H1 (cell line): ENCODE measurements at regions not wholly inside any gene's neighbourhood (a gene's known extent, or its start where the extent isn't known, plus 50 kb on each side); places are given as distances from the start of the nearest gene placed in this dataset.

Experiments used
- ASH2L ChIP-seq: fragments of 200-600, 300-600 bp; sonication (generic); IDR thresholded peaks from one replicate; pipeline ENCODE4 v1.7.1; 2017; ENCODE audit warnings: low read length
- CHD7 ChIP-seq: fragments of 300-600 bp; sonication (generic); IDR thresholded peaks from 2 replicates; pipeline ENCODE4 v1.7.1; 2012; ENCODE audit warnings: low read length, moderate library complexity, mild to moderate bottlenecking, inconsistent platforms; ENCODE audit not compliant: insufficient replicate concordance
- E2F6 ChIP-seq: IDR thresholded peaks from 2 replicates; pipeline ENCODE4 v1.6.1; 2012; ENCODE audit warnings: inconsistent platforms
- EP300 ChIP-seq, 2 experiments: IDR thresholded peaks; 1 replicate in 1 of 2; 2 replicates in 1 of 2; pipeline ENCODE4 v1.6.1; 2011 to 2012; ENCODE audit warnings: low read depth in 2 of 2, low read length in 2 of 2, mild to moderate bottlenecking in 2 of 2, borderline replicate concordance in 1 of 2, inconsistent platforms in 1 of 2, moderate library complexity in 1 of 2
- GABPA ChIP-seq: IDR thresholded peaks from 2 replicates; pipeline ENCODE4 v1.6.1; 2011; ENCODE audit warnings: mild to moderate bottlenecking, low read length, moderate library complexity, borderline replicate concordance; ENCODE audit not compliant: insufficient read depth
- HDAC2 ChIP-seq, 2 experiments: fragments of 300-600 bp in 1 of 2; sonication (generic) in 1 of 2; IDR thresholded peaks; 2 replicates each; pipeline ENCODE4 v1.6.1; 2011 to 2012; ENCODE audit warnings: low read depth in 2 of 2, low read length in 2 of 2, mild to moderate bottlenecking in 2 of 2, moderate library complexity in 2 of 2, borderline replicate concordance in 1 of 2, inconsistent platforms in 1 of 2
- RXRA ChIP-seq: IDR thresholded peaks from 2 replicates; pipeline ENCODE4 v1.6.1; 2011; ENCODE audit warnings: low read depth, mild to moderate bottlenecking, low read length, moderate library complexity; ENCODE audit not compliant: insufficient read depth
- SIRT6 ChIP-seq: IDR thresholded peaks from one replicate; pipeline ENCODE4 v1.7.1; 2012; ENCODE audit warnings: low read length, inconsistent platforms
- SIX5 ChIP-seq: IDR thresholded peaks from 2 replicates; pipeline ENCODE4 v1.6.1; 2011; ENCODE audit warnings: mild to moderate bottlenecking, low read depth, low read length
- TBP ChIP-seq: IDR thresholded peaks from 2 replicates; pipeline ENCODE4 v1.6.1; 2011; ENCODE audit warnings: low read depth, low read length, improper control_type of control experiment
- TCF12 ChIP-seq: IDR thresholded peaks from 2 replicates; pipeline ENCODE4 v1.6.1; 2011; ENCODE audit warnings: low read depth, mild to moderate bottlenecking, low read length

GRCh38 chr20:50333812-50334211 is 143.2 kb downstream of the CEBPB start (continued):
- TF ChIP-seq CHD7: no peak
- TF ChIP-seq E2F6: no peak
- TF ChIP-seq SIRT6: no peak
- no peak for TF ChIP-seq GABPA
- TF ChIP-seq EP300 (IDR thresholded peaks at IDR 0.05; ENCODE audit: borderline replicate concordance in 1 of 2, low read depth in 2 of 2, low read length in 2 of 2): no peak
- no peak for TF ChIP-seq HDAC2 (IDR thresholded peaks at IDR 0.05; ENCODE audit: borderline replicate concordance in 1 of 2, low read depth in 2 of 2, low read length in 2 of 2)
- TF ChIP-seq SIX5: no peak
- no peak for TF ChIP-seq TBP
- no peak for TF ChIP-seq TCF12
- TF ChIP-seq RXRA: no peak
- no peak for TF ChIP-seq ASH2L
